Osteoblast (primary cell): ENCODE measurements at regions not wholly inside any gene's neighbourhood (a gene's known extent, or its start where the extent isn't known, plus 50 kb on each side); places are given as distances from the start of the nearest gene placed in this dataset.

Experiments
- DNase-seq: peaks from one replicate; pipeline ENCODE4 v3.0.0; 2011; ENCODE audit warnings: low spot score, mixed read lengths; ENCODE audit not compliant: insufficient read length; ENCODE audit errors: missing footprints
- H2AFZ ChIP-seq: 2 replicates; pipeline ENCODE4 v1.6.0; 2011; ENCODE audit warnings: mild to moderate bottlenecking, low read length
- H3K27ac ChIP-seq: 2 replicates; pipeline ENCODE4 v1.5.1; 2011; ENCODE audit warnings: mild to moderate bottlenecking, low read depth, low read length, moderate library complexity
- H3K27me3 ChIP-seq: 2 replicates; pipeline ENCODE4 v1.6.0; 2012; ENCODE audit warnings: mild to moderate bottlenecking, control low read depth, inconsistent platforms, low read length, moderate library complexity; ENCODE audit not compliant: insufficient read depth
- H3K36me3 ChIP-seq: 2 replicates; pipeline ENCODE4 v1.5.1; 2011; ENCODE audit warnings: mild to moderate bottlenecking, low read length, control low read depth, moderate library complexity; ENCODE audit not compliant: insufficient read depth
- H3K4me1 ChIP-seq: 2 replicates; pipeline ENCODE4 v1.5.1; 2011; ENCODE audit warnings: mild to moderate bottlenecking, low read length, control low read depth, moderate library complexity; ENCODE audit not compliant: insufficient read depth
- H3K4me2 ChIP-seq: 2 replicates; pipeline ENCODE4 v1.6.0; 2011; ENCODE audit warnings: mild to moderate bottlenecking, low read length; ENCODE audit not compliant: insufficient read depth
- H3K4me3 ChIP-seq: fragments of 200-600 bp; sonication (generic); 3 replicates; pipeline ENCODE4 v1.5.1; 2012; ENCODE audit warnings: mild to moderate bottlenecking, low read length, inconsistent platforms; ENCODE audit not compliant: insufficient read depth
- H3K79me2 ChIP-seq: 2 replicates; pipeline ENCODE4 v1.6.0; 2012; ENCODE audit warnings: mild to moderate bottlenecking, low read length, control low read depth, inconsistent platforms; ENCODE audit not compliant: insufficient read depth
- H3K9me3 ChIP-seq: 2 replicates; pipeline ENCODE4 v1.5.1; 2011; ENCODE audit warnings: low read depth, low read length, control low read depth
- H4K20me1 ChIP-seq: 2 replicates; pipeline ENCODE4 v1.6.0; 2012; ENCODE audit warnings: mild to moderate bottlenecking, low read length, control low read depth; ENCODE audit not compliant: insufficient read depth
- CTCF ChIP-seq: IDR thresholded peaks from 2 replicates; pipeline ENCODE4 v1.5.1; 2011; ENCODE audit warnings: mild to moderate bottlenecking, low read depth, low read length, moderate library complexity; ENCODE audit errors: extremely low read depth

GRCh38 chr14:53879747-53880146 is 76.9 kb downstream of the BMP4 start:
- Histone ChIP-seq H3K4me2 (no peak overlapping the region), H3K27ac (no peak overlapping the region)
- TF ChIP-seq CTCF, result no peak

GRCh38 chr14:53879022-53879686 is 77.5 kb downstream of the BMP4 start:
- no peak overlapping the region for H3K4me2 ChIP-seq
- H3K4me1 ChIP-seq, result peaks cover 3% of the 10 kb centered on the region

More at GRCh38 chr14:53879747-53880146, 76.9 kb downstream of the BMP4 start:
- H3K4me1 ChIP-seq, result peaks cover 3% of the 10 kb centered on the region
- peaks cover 2% of the 10 kb centered on the region for H3K27me3 ChIP-seq
- no peaks in the 10 kb centered on the region for H3K36me3 ChIP-seq
- no peak overlapping the region for H3K4me3 ChIP-seq
- H3K79me2 ChIP-seq, result no peaks in the 10 kb centered on the region
- no peak overlapping the region for H2AFZ ChIP-seq
- no peak for DNase-seq
- no peaks in the 10 kb centered on the region for H4K20me1 ChIP-seq
- no peaks in the 10 kb centered on the region for H3K9me3 ChIP-seq

GRCh38 chr14:53875324-53875897 is 81.2 kb downstream of the BMP4 start:
- Histone ChIP-seq H3K27me3 (peaks cover 8% of the 10 kb centered on the region), H3K79me2 (no peaks in the 10 kb centered on the region), H3K9me3 (no peaks in the 10 kb centered on the region), H2AFZ (no peak overlapping the region), H3K27ac (no peak overlapping the region), H3K4me3 (no peak overlapping the region), H4K20me1 (no peaks in the 10 kb centered on the region), H3K4me2 (no peak overlapping the region), H3K36me3 (no peaks in the 10 kb centered on the region), H3K4me1 (no peaks in the 10 kb centered on the region)
- TF ChIP-seq CTCF, result no peak
- DNase-seq, result no peak

More at GRCh38 chr14:53879022-53879686, 77.5 kb downstream of the BMP4 start:
- Histone ChIP-seq H3K27me3 (peaks cover 2% of the 10 kb centered on the region), H3K36me3 (no peaks in the 10 kb centered on the region), H3K9me3 (no peaks in the 10 kb centered on the region), H3K4me3 (no peak overlapping the region), H3K27ac (no peak overlapping the region), H4K20me1 (no peaks in the 10 kb centered on the region), H2AFZ (no peak overlapping the region), H3K79me2 (no peaks in the 10 kb centered on the region)
- DNase-seq, result no peak
- TF ChIP-seq CTCF, result no peak

- H2AFZ ChIP-seq, result no peak overlapping the region
- H3K9me3 ChIP-seq, result no peaks in the 10 kb centered on the region
- no peaks in the 10 kb centered on the region for H4K20me1 ChIP-seq
- H3K27me3 ChIP-seq, result peaks cover 8% of the 10 kb centered on the region
- no peaks in the 10 kb centered on the region for H3K79me2 ChIP-seq
- no peaks in the 10 kb centered on the region for H3K36me3 ChIP-seq
- TF ChIP-seq CTCF, result no peak
- H3K27ac ChIP-seq, result no peak overlapping the region
- H3K4me1 ChIP-seq, result no peaks in the 10 kb centered on the region
- H3K4me2 ChIP-seq, result no peak overlapping the region
- no peak for DNase-seq
- H3K4me3 ChIP-seq, result no peak overlapping the region
These were observed 81.9 kb downstream of the BMP4 start for GRCh38 chr14:53874704-53875103.
